Activated T-cell treated with anti-CD3 and anti-CD28 coated beads, Interleukin-2, amount 50 U/mL, for 72 hours (primary cell): ENCODE measurements at regions not wholly inside any gene's neighbourhood (a gene's known extent, or its start where the extent isn't known, plus 50 kb on each side); places are given as distances from the start of the nearest gene placed in this dataset.

ENCODE experiments used
- ATAC-seq, 2 donors: fragments of 150-1000 bp; cut with Tn5 transposase; replicated peaks in 1 of 2; 2 replicates each; pipeline ENCODE4 v1.10.0; 2021; ENCODE audit warnings: moderate library complexity in 2 of 2, mild to moderate bottlenecking in 1 of 2
- DNase-seq, 2 donors: peaks; one replicate each; pipeline ENCODE4 v3.0.0; 2021 to 2022; ENCODE audit warnings: mixed read lengths in 1 of 2
- H3K27ac Mint-ChIP-seq: one replicate; pipeline ENCODE4 v1.8.0; 2022; ENCODE audit warnings: mild to moderate bottlenecking, moderate library complexity, mixed read lengths
- H3K27me3 Mint-ChIP-seq: one replicate; pipeline ENCODE4 v1.8.0; 2022; ENCODE audit warnings: low read depth, mixed read lengths
- H3K36me3 Mint-ChIP-seq, 2 donors: one replicate each; pipeline ENCODE4 v1.8.0; 2022; ENCODE audit warnings: mixed read lengths in 2 of 2, mild to moderate bottlenecking in 1 of 2; ENCODE audit not compliant: insufficient read depth in 2 of 2
- H3K4me1 Mint-ChIP-seq: one replicate; pipeline ENCODE4 v1.8.0; 2022; ENCODE audit warnings: low read depth, mixed read lengths
- H3K4me3 Mint-ChIP-seq, 2 donors: one replicate each; pipeline ENCODE4 v1.8.0; 2022; ENCODE audit warnings: mild to moderate bottlenecking in 2 of 2, mixed read lengths in 2 of 2, moderate library complexity in 2 of 2
- H3K9me3 Mint-ChIP-seq, 2 donors: one replicate each; pipeline ENCODE4 v1.8.0; 2022; ENCODE audit warnings: mixed read lengths in 2 of 2

GRCh38 chr6:51271615-51272014 lies 452.9 kb downstream of the TFAP2B start:
- Mint-ChIP-seq H3K27ac (peak overlapping the region; percentile 75), H3K9me3 (peaks cover 2 to 8% of the 10 kb centered on the region in 2 donors), H3K4me1 (no peaks in the 10 kb centered on the region), H3K4me3 (no peak overlapping the region), H3K36me3 (no peaks in the 10 kb centered on the region), H3K27me3 (no peaks in the 10 kb centered on the region)
- DNase-seq (no peak), ATAC-seq (no peak)

DNA sequence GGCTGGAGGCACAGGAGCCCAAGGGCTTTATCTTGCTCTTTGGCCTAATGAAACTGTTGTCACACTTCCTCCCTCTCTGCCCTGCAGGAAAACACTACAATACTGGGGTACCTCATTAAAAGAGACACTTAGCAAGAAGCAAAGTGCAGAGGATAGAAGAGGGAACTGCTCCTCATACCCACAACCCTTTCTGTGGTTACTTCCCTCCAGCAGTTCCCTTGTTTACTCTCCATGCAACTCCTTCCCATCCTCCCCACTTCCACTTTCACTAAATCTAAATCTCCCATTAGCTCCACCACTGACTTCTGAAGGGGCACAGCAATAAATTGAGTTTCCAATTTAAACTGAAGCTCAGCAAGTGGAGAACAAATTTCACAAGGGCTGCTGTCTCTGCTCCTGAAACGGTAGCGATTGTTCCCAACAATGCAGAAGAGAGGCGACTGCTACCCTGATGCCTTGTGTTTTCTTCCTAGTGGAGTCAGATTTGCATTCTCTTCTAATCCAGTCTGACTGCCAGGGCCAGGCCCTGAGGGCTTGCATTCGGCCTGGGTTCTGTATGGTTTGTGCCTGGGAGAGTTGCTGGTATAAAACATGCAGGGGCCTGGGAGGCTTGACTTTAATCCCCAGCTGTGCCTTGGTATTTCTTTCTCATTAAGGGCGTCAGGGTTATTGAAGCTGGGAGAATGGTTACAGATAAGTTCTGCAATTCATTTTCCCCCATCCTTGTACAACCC lies 454.7 kb downstream of the TFAP2B start:
- no peak for ATAC-seq
- DNase-seq: no peak
- no peaks in the 10 kb centered on the region for H3K36me3 Mint-ChIP-seq
- H3K4me1 Mint-ChIP-seq: no peaks in the 10 kb centered on the region
- no peak overlapping the region for H3K27ac Mint-ChIP-seq
- no peak overlapping the region for H3K4me3 Mint-ChIP-seq
- H3K9me3 Mint-ChIP-seq: peaks cover 4 to 8% of the 10 kb centered on the region in 2 donors
- no peaks in the 10 kb centered on the region for H3K27me3 Mint-ChIP-seq

DNA sequence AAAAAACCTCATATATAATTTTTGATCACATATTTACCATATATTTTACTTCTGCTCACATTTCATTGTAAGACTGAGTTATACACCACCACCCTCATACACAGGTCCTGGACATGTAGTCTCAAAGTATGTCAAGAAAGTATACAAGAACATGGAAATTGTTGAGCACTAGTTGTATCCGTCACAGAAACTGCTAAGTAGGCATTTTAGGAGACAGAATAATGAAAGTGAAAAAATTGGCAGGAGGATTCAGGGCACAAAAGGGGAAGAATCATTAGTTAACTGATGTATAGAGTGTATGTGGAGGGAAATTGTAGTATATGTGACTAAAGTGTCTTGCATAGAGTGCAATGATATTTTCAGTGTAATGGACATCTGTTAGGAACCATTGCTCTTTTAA lies 458.8 kb downstream of the TFAP2B start:
- Mint-ChIP-seq H3K9me3 (peaks cover 4 to 7% of the 10 kb centered on the region in 2 donors), H3K27ac (no peak overlapping the region), H3K4me3 (no peak overlapping the region), H3K36me3 (no peaks in the 10 kb centered on the region), H3K4me1 (no peaks in the 10 kb centered on the region), H3K27me3 (no peaks in the 10 kb centered on the region)
- no peak for DNase-seq
- ATAC-seq: no peak

GRCh38 chr6:51282026-51282425 lies 463.4 kb downstream of the TFAP2B start:
- Mint-ChIP-seq H3K27me3 (no peaks in the 10 kb centered on the region), H3K36me3 (no peaks in the 10 kb centered on the region), H3K27ac (no peak overlapping the region)

DNA sequence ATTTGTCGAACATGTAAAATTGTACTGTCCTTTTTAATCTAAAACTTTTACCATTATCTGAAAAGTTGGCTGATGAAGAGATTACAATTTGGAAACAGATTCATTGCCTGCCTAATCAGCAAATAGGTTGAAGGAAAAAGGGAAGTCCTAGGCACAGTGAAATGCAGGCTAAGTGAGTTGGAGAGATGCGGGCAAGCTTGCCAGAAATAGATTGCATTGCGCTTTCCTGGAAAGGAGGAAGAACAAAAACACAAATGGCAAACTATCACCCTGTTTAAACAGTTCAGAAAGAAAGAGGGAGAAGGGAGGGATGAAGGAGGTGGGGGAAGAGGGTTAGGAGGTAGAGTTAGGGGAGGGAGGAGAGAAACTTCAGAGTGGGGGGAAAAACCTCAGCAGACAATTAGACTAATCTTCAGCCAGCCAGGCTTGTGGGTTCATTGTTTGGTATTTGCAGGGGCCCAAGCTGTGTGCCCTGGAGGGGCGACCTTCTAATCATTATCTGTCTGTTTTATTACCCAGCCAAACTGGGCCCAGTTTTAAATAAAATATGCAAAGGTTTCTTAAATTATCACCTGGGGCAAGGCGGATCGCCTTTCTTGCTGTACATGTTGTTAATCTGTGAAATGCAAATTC lies 465.2 kb downstream of the TFAP2B start:
- DNase-seq: no peak
- Mint-ChIP-seq H3K27ac (no peak overlapping the region), H3K4me3 (no peak overlapping the region), H3K9me3 (peaks cover 4 to 7% of the 10 kb centered on the region in 2 donors), H3K36me3 (no peaks in the 10 kb centered on the region), H3K4me1 (no peaks in the 10 kb centered on the region), H3K27me3 (no peaks in the 10 kb centered on the region)
- no peak for ATAC-seq

More at GRCh38 chr6:51282026-51282425, 463.4 kb downstream of the TFAP2B start:
- ATAC-seq: no peak
- Mint-ChIP-seq H3K4me1 (no peaks in the 10 kb centered on the region), H3K4me3 (no peak overlapping the region), H3K9me3 (peaks cover 4 to 9% of the 10 kb centered on the region in 2 donors)
- no peak for DNase-seq

DNA sequence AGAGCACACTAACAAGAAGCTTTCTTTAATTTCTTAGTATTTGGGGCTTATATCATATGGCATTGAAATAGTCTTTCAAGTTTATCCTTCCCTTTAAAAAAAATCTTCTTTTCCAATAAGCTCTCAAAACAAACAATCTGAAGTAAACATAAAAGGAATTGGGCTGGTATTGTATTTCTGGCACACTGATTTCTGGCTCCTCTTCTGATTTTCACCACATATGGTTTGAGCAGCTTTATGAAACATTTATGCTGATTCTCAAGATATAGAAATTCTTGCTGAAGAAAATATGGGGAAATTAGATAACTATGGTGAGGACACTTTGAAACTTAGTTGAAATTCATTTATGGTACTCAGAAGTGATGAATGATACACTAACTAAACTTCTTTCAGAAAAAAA lies 467.2 kb downstream of the TFAP2B start:
- ATAC-seq (no peak), DNase-seq (no peak)
- Mint-ChIP-seq H3K36me3 (no peaks in the 10 kb centered on the region), H3K9me3 (peaks cover 0 to 4% of the 10 kb centered on the region in 2 donors), H3K4me3 (no peak overlapping the region), H3K27ac (no peak overlapping the region), H3K27me3 (no peaks in the 10 kb centered on the region), H3K4me1 (no peaks in the 10 kb centered on the region)

GRCh38 chr6:51289041-51289440 lies 470.4 kb downstream of the TFAP2B start:
- no peaks in the 10 kb centered on the region for H3K36me3 Mint-ChIP-seq
- no peak overlapping the region for H3K27ac Mint-ChIP-seq
- H3K27me3 Mint-ChIP-seq: no peaks in the 10 kb centered on the region
- DNase-seq: no peak
- no peaks in the 10 kb centered on the region for H3K9me3 Mint-ChIP-seq
- H3K4me1 Mint-ChIP-seq: no peaks in the 10 kb centered on the region
- H3K4me3 Mint-ChIP-seq: no peak overlapping the region
- ATAC-seq: no peak

DNA sequence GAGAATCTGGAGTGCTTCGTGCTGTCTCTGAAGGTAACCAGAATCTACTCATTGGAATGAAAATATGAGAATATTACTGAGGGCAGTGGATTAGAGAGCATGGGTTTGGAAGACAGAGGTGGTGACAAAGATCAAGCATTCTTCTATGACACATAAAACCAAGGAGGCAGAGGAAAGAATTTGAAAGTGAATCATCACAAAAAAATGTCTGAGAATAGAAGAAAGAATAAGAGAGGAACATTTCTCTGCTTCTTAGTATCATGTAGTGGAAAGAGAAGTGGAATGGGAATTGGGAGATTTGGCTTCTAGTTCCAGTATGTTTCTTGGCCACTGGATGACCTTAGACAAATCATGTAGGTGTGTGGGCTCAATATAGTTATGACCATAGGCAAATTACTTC lies 474.0 kb downstream of the TFAP2B start:
- H3K9me3 Mint-ChIP-seq: no peaks in the 10 kb centered on the region
- H3K4me1 Mint-ChIP-seq: no peaks in the 10 kb centered on the region
- ATAC-seq (no peak), DNase-seq (no peak)
- H3K27ac Mint-ChIP-seq: no peak overlapping the region
- no peaks in the 10 kb centered on the region for H3K27me3 Mint-ChIP-seq
- H3K4me3 Mint-ChIP-seq: no peak overlapping the region
- H3K36me3 Mint-ChIP-seq: no peaks in the 10 kb centered on the region

- no peaks in the 10 kb centered on the region for H3K36me3 Mint-ChIP-seq
- H3K4me3 Mint-ChIP-seq: no peak overlapping the region
- H3K27me3 Mint-ChIP-seq: no peaks in the 10 kb centered on the region
- DNase-seq: no peak
- ATAC-seq: no peak
- H3K27ac Mint-ChIP-seq: no peak overlapping the region
- no peaks in the 10 kb centered on the region for H3K4me1 Mint-ChIP-seq
- H3K9me3 Mint-ChIP-seq: peaks cover 1 to 3% of the 10 kb centered on the region in 2 donors
Measured at GRCh38 chr6:51299621-51300380, 481.1 kb downstream of the TFAP2B start.

GRCh38 chr6:51300510-51300909 lies 481.8 kb downstream of the TFAP2B start:
- no peaks in the 10 kb centered on the region for H3K27me3 Mint-ChIP-seq
- peaks cover 1 to 3% of the 10 kb centered on the region in 2 donors for H3K9me3 Mint-ChIP-seq
- no peak overlapping the region for H3K27ac Mint-ChIP-seq
- no peaks in the 10 kb centered on the region for H3K36me3 Mint-ChIP-seq
- no peak for ATAC-seq
- no peak for DNase-seq
- H3K4me3 Mint-ChIP-seq: no peak overlapping the region
- H3K4me1 Mint-ChIP-seq: no peaks in the 10 kb centered on the region

GRCh38 chr6:51301962-51302361 lies 483.3 kb downstream of the TFAP2B start:
- Mint-ChIP-seq H3K4me3 (no peak overlapping the region), H3K9me3 (peaks cover 1 to 8% of the 10 kb centered on the region in 2 donors), H3K27ac (no peak overlapping the region), H3K4me1 (no peaks in the 10 kb centered on the region), H3K36me3 (no peaks in the 10 kb centered on the region), H3K27me3 (no peaks in the 10 kb centered on the region)
- ATAC-seq (no peak), DNase-seq (no peak)

GRCh38 chr6:51302431-51302830 lies 483.8 kb downstream of the TFAP2B start:
- ATAC-seq (no peak), DNase-seq (no peak)
- Mint-ChIP-seq H3K27me3 (no peaks in the 10 kb centered on the region), H3K9me3 (peaks cover 1 to 8% of the 10 kb centered on the region in 2 donors), H3K27ac (no peak overlapping the region), H3K4me3 (no peak overlapping the region), H3K4me1 (no peaks in the 10 kb centered on the region), H3K36me3 (no peaks in the 10 kb centered on the region)

GRCh38 chr6:51303338-51303737 lies 484.7 kb downstream of the TFAP2B start:
- no peaks in the 10 kb centered on the region for H3K27me3 Mint-ChIP-seq
- H3K27ac Mint-ChIP-seq: no peak overlapping the region
- peaks cover 1 to 7% of the 10 kb centered on the region in 2 donors for H3K9me3 Mint-ChIP-seq
- no peaks in the 10 kb centered on the region for H3K4me1 Mint-ChIP-seq
- DNase-seq: no peak
- H3K36me3 Mint-ChIP-seq: no peaks in the 10 kb centered on the region
- no peak overlapping the region for H3K4me3 Mint-ChIP-seq
- ATAC-seq: no peak
